B cell (primary cell): ENCODE measurements at regions not wholly inside any gene's neighbourhood (a gene's known extent, or its start where the extent isn't known, plus 50 kb on each side); places are given as distances from the start of the nearest gene placed in this dataset.

ENCODE experiments used
- CTCF ChIP-seq: fragments of 200-600 bp; IDR thresholded peaks from one replicate; pipeline ENCODE4 v1.8.0; 2022; ENCODE audit warnings: antibody characterized with exemption, mild to moderate bottlenecking
- EZH2 ChIP-seq: IDR thresholded peaks from 2 replicates; pipeline ENCODE4 v1.6.1; 2012; ENCODE audit warnings: borderline replicate concordance, low read depth, mild to moderate bottlenecking, moderate library complexity, low read length; ENCODE audit not compliant: insufficient read depth, poor library complexity, severe bottlenecking

- TF ChIP-seq CTCF, result no peak
- no peak for TF ChIP-seq EZH2
These were observed 59.3 kb upstream of the GAP43 start for GRCh38 chr3:115563984-115564383.
